GM18867 (cell line): ENCODE measurements at regions not wholly inside any gene's neighbourhood (a gene's known extent, or its start where the extent isn't known, plus 50 kb on each side); places are given as distances from the start of the nearest gene placed in this dataset.

Experiments used
- ATAC-seq: cut with Tn5 transposase; IDR thresholded peaks from one replicate; pipeline ENCODE4 v1.9.1; 2021; ENCODE audit warnings: mild to moderate bottlenecking, moderate library complexity; ENCODE audit not compliant: unreplicated experiment

GRCh38 chr16:65786916-65787315 lies 579.6 kb upstream of the CDH5 start:
- no peak for ATAC-seq

GRCh38 chr16:65783709-65784474 lies 582.6 kb upstream of the CDH5 start:
- ATAC-seq, result no peak

GRCh38 chr16:65782611-65783600 lies 583.6 kb upstream of the CDH5 start:
- no peak for ATAC-seq

DNA sequence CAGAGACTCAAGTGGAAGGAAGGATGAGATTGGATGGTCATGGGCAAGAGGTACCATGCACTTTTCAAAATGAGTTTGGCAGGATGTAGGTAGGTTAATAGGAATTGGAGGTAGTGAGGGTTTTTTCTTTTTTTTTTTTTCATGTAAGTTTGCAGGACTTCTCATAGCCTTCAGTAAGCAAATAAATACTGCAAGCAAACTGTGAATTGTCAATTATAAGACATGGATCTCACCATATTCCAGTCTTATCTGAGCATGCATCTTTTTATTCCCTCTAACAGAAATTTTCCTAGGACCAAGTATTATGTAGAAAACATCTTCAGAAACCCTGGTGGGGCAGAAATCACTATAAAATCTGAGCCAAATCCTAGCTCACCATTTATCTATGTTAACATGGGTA lies 584.6 kb upstream of the CDH5 start:
- ATAC-seq, result no peak

- ATAC-seq, result no peak
These were observed 585.1 kb upstream of the CDH5 start for GRCh38 chr16:65781363-65781762.

GRCh38 chr16:65779201-65779600 lies 587.3 kb upstream of the CDH5 start:
- no peak for ATAC-seq

- no peak for ATAC-seq
These were observed 589.8 kb upstream of the CDH5 start for GRCh38 chr16:65776639-65777183.

DNA sequence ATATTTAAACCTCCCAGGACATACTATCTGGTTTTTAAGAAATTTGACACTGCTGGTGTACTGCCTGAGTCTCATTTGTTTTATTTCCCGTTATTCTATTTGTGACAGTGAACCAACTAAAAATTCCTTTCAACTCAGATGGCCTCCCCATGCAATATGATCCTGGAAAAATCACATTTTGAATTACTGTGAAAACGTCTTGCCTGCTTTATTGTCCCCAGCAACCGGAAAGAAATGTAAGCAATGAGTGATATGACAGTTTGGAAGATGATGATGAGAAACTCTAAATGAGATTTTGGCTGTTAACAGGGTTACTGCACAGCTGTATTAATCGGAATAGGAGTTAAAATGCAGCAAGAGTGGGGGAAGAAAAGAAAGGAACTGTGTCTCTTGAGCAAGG lies 590.7 kb upstream of the CDH5 start:
- ATAC-seq, result no peak

DNA sequence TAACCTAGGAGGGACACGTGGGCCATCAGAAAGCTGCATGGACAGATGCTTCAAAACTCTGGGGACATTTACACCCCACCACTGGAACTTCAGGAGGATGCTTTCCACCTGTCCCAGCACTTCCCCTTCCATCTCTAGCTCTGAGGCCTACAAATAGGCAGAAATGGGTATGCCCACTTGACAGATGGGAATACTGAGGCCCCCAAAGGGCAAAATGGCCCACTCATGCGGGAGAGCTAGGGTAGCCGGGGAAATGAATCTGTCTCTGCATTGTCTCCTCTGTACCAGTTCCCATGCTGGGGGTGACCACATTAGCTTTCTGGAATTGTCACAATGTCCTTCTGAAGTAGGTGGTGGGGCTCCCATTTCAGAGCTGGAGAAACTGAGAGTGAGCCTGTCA lies 592.1 kb upstream of the CDH5 start:
- ATAC-seq, result no peak

DNA sequence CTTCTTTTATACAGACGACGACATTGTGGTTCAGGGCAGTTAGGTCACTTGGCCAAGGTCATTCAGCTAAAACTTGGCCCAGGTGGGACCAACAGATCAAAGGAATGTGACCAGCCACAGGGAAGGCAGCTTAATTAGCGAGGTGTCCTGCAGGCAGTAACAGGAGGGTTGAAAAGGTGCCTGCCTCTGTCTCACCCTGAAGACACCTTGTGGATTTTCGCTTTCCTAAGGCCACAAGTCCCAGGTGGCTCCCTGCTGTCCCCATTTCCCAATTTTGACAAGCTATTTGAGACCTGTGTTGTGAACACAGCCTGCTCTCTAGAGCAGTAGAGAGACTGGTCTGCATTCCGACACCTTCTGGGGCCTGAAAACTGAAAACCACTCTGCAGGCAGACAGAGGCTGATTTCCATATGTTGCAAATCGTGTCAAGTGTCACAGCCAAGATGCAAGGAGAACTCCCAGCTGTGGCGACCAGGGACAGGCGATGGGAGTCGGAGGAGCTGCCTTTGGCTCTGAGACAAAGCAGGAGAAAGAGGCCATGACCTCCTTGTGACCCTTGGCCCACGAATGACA lies 593.1 kb upstream of the CDH5 start:
- no peak for ATAC-seq

DNA sequence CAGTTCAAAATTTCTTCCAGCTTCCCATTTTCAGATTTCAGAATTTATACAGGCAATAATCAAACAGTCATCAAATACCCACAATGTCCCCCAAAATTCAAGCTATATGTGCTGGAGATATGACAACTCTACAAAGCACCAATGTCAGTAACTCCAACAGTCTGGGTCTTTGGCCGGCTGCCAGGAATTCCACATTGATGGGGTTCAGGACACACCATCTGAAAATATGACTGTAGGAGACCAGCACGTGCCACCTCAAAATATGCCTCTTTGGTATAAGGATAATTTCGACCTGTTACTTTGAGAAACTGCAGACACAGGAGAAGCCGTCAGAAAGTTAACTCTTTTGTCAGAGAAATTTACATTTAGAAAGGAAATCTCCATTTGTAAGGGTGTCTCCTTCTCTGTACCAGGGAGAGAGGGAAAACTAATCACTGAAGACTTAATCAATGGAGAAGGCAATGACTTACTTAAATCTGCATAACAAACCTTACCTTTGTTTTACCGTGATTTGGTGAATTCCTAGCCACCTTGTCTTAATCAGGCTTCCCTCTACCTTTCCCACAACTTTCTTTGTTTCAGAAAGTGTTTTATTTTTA lies 594.3 kb upstream of the CDH5 start:
- ATAC-seq, result no peak

DNA sequence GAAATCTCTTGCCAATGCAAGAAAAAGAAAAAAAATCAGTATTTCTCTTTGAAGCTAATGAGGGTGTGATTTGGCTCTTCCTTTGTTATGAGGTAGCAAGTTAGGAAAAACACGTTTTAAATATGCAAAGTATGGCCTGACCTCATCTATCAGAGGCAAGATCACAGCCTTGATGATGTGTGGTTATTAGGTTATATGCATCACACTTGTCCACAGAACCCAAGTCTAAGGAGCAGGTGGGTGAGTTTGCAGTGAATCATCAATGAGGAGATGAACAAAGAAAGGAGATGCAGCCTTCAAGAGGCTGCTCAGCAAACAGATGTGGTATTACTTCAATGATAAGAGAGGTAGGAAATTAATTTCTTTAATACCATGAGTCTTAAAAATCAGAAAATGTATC lies 594.8 kb upstream of the CDH5 start:
- no peak for ATAC-seq

- no peak for ATAC-seq
These were observed 595.7 kb upstream of the CDH5 start for GRCh38 chr16:65770752-65771151.

GRCh38 chr16:65769776-65770438 lies 596.6 kb upstream of the CDH5 start:
- ATAC-seq, result no peak

DNA sequence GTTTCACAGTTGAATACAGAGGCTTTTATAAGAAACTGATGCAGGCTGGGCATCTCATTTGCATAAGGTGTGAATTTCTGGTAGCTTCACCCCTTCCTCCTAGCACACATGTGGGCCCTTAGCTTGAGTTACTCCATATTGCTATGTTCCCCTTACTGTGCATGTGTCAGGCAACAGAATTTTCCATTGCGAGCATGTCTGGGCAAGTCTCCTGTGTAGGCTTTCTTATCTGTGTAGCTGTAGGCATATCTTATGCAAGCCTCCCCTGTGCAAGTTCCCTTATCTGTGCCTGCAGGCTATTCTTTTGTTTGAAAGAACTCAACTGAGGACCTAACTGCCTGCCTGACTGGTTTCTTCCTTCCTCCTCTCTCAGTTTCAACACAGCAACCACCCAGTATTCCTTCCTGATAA lies 597.4 kb upstream of the CDH5 start:
- ATAC-seq, result no peak

GRCh38 chr16:65767125-65767524 lies 599.4 kb upstream of the CDH5 start:
- ATAC-seq, result no peak

GRCh38 chr16:65763640-65764305 lies 602.7 kb upstream of the CDH5 start:
- ATAC-seq, result no peak

- ATAC-seq, result no peak
These were observed 605.6 kb upstream of the CDH5 start for GRCh38 chr16:65760874-65761273.

DNA sequence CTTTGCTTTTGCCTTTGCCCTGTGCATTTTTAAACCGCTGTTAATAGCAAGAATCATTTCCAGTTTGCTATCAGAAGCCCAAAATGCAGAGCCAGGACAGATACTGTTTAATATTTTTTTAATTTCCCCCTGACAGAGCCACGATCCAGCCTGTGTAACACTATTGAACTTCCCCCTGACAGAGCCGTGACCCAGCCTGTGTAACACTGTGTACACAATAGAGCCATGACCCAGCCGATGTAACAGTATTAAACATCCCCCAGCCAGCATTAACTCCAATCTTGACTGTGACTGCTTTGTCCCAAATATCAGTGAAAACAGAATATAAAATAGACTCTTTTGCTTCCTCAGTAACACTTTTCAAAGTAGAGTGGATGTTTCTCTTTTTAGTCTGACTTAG lies 607.9 kb upstream of the CDH5 start:
- no peak for ATAC-seq

- no peak for ATAC-seq
These were observed 609.4 kb upstream of the CDH5 start for GRCh38 chr16:65757064-65757463.
